Neural progenitor cell (in vitro differentiated cells): ENCODE measurements at regions not wholly inside any gene's neighbourhood (a gene's known extent, or its start where the extent isn't known, plus 50 kb on each side); places are given as distances from the start of the nearest gene placed in this dataset.
A peak's percentile ranks its signal among the peaks of the same experiment; 100 is the strongest.

Source experiments
- DNase-seq: peaks from one replicate; pipeline ENCODE4 v3.0.0-alpha.2; 2016; ENCODE audit warnings: low spot score
- H2AFZ ChIP-seq: fragments of 200-600 bp; sonication (generic); replicated peaks from 2 replicates; pipeline ENCODE4 v1.6.1; 2016; ENCODE audit warnings: antibody characterized with exemption
- H3F3A ChIP-seq: fragments of 200-600 bp; sonication (generic); 2 replicates; pipeline ENCODE4 v1.6.1; 2016; ENCODE audit warnings: antibody characterized with exemption, low read depth
- H3K27ac ChIP-seq: fragments of 200-600 bp; sonication (generic); 2 replicates; pipeline ENCODE4 v1.5.1; 2016; ENCODE audit warnings: mild to moderate bottlenecking
- H3K27me3 ChIP-seq: fragments of 200-600 bp; sonication (generic); 2 replicates; pipeline ENCODE4 v1.6.1; 2016; ENCODE audit warnings: mild to moderate bottlenecking, moderate library complexity
- H3K36me3 ChIP-seq: fragments of 200-600 bp; sonication (generic); 2 replicates; pipeline ENCODE4 v1.5.1; 2016
- H3K4me1 ChIP-seq: fragments of 200-600 bp; sonication (generic); 2 replicates; pipeline ENCODE4 v1.6.1; 2016; ENCODE audit warnings: mixed run types
- H3K4me2 ChIP-seq: fragments of 200-600 bp; sonication (generic); 2 replicates; pipeline ENCODE4 v1.6.1; 2016
- H3K4me3 ChIP-seq: fragments of 200-600 bp; sonication (generic); 2 replicates; pipeline ENCODE4 v1.5.1; 2016
- H3K79me2 ChIP-seq: fragments of 200-600 bp; sonication (generic); 2 replicates; pipeline ENCODE4 v1.6.1; 2016; ENCODE audit warnings: low read depth
- H3K9ac ChIP-seq: fragments of 200-600 bp; sonication (generic); 2 replicates; pipeline ENCODE4 v1.6.1; 2016
- H3K9me3 ChIP-seq: fragments of 200-600 bp; sonication (generic); 2 replicates; pipeline ENCODE4 v1.5.1; 2016; ENCODE audit warnings: low read depth
- H4K20me1 ChIP-seq: fragments of 200-600 bp; sonication (generic); 2 replicates; pipeline ENCODE4 v1.6.1; 2016; ENCODE audit warnings: low read depth
- H3K27ac Mint-ChIP-seq: 3 replicates; pipeline ENCODE4 v1.8.0; 2021; ENCODE audit warnings: mixed read lengths
- H3K27me3 Mint-ChIP-seq: 2 replicates; pipeline ENCODE4 v1.8.0; 2022; ENCODE audit warnings: low read depth, mild to moderate bottlenecking, inconsistent platforms, moderate library complexity, mixed read lengths; ENCODE audit not compliant: insufficient read depth
- H3K36me3 Mint-ChIP-seq: 3 replicates; pipeline ENCODE4 v1.8.0; 2021; ENCODE audit warnings: mixed read lengths
- H3K4me1 Mint-ChIP-seq: 3 replicates; pipeline ENCODE4 v1.8.0; 2021; ENCODE audit warnings: mixed read lengths
- H3K4me3 Mint-ChIP-seq: 3 replicates; pipeline ENCODE4 v1.8.0; 2021; ENCODE audit warnings: mild to moderate bottlenecking, moderate library complexity, mixed read lengths
- H3K9me3 Mint-ChIP-seq: 3 replicates; pipeline ENCODE4 v1.8.0; 2020; ENCODE audit warnings: mixed read lengths
- EZH2 ChIP-seq: fragments of 200-600 bp; sonication (generic); IDR thresholded peaks from 2 replicates; pipeline ENCODE4 v1.6.1; 2017; ENCODE audit warnings: antibody characterized with exemption, mild to moderate bottlenecking, moderate library complexity
- EZH2phosphoT487 ChIP-seq: fragments of 200-600 bp; sonication (generic); IDR thresholded peaks from 2 replicates; pipeline ENCODE4 v1.6.1; 2017; ENCODE audit warnings: antibody characterized with exemption
- TF ChIP-seq, protein P1 (sequence below): fragments of 200-600 bp; sonication (generic); IDR thresholded peaks from 2 replicates; pipeline ENCODE4 v1.5.1; 2017; ENCODE audit warnings: antibody characterized with exemption, mild to moderate bottlenecking

DNA sequence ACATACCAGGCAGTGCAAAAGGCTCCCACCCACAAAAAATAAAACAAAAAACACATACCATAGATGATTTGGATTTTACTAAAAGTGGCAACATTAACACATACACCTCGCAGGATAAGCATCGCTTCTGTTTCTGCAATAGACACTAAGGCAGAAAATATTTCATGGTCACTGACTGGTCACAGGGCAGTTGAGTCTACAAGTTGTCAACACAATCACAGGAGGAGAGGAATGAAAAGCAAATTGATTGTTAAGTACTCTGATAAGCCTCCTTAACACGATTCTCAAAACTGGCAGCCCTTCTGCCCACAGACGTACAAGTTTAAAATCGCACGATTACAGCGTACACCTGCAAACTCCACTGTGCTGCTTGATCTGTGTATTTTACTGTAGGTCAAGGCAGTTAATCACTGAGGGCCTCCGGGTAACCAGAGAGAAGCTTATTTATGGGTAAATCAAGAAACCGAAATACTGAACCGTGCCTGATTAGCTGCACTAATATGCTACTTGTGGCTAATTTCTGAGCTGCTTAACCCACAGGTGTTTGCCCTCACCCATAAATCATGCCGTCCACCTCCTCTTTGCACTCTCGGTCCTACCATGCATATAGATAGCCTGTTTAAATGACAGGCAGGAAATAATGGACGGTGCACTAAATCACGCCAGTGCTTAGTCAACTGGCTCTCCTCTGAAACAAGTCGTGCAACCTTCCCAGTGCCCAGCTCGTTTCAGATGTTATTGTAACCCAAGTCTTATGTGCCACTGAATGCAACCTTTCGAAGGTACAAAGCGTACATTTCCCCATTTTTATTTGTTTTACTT lies 659.4 kb upstream of the ADAMTS16 start:
- Histone ChIP-seq H3K4me3 (no peak overlapping the region), H3K79me2 (no peaks in the 10 kb centered on the region), H3K36me3 (no peaks in the 10 kb centered on the region), H3K9me3 (no peaks in the 10 kb centered on the region), H4K20me1 (no peaks in the 10 kb centered on the region), H3K4me2 (no peak overlapping the region), H3K4me1 (no peaks in the 10 kb centered on the region), H3F3A (no peaks in the 10 kb centered on the region), H3K27me3 (no peaks in the 10 kb centered on the region), H3K9ac (no peak overlapping the region), H3K27ac (no peak overlapping the region), H2AFZ (no peak overlapping the region)
- no peaks in the 10 kb centered on the region for H3K36me3 Mint-ChIP-seq
- no peaks in the 10 kb centered on the region for H3K4me1 Mint-ChIP-seq
- DNase-seq: no peak
- no peak overlapping the region for H3K27ac Mint-ChIP-seq
- no peaks in the 10 kb centered on the region for H3K27me3 Mint-ChIP-seq
- TF ChIP-seq EZH2phosphoT487: no peak
- no peak for TF ChIP-seq EZH2
- TF ChIP-seq, protein P1, sequence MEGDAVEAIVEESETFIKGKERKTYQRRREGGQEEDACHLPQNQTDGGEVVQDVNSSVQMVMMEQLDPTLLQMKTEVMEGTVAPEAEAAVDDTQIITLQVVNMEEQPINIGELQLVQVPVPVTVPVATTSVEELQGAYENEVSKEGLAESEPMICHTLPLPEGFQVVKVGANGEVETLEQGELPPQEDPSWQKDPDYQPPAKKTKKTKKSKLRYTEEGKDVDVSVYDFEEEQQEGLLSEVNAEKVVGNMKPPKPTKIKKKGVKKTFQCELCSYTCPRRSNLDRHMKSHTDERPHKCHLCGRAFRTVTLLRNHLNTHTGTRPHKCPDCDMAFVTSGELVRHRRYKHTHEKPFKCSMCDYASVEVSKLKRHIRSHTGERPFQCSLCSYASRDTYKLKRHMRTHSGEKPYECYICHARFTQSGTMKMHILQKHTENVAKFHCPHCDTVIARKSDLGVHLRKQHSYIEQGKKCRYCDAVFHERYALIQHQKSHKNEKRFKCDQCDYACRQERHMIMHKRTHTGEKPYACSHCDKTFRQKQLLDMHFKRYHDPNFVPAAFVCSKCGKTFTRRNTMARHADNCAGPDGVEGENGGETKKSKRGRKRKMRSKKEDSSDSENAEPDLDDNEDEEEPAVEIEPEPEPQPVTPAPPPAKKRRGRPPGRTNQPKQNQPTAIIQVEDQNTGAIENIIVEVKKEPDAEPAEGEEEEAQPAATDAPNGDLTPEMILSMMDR: no peak
- H3K4me3 Mint-ChIP-seq: no peak overlapping the region
- H3K9me3 Mint-ChIP-seq: peaks cover 6% of the 10 kb centered on the region

DNA sequence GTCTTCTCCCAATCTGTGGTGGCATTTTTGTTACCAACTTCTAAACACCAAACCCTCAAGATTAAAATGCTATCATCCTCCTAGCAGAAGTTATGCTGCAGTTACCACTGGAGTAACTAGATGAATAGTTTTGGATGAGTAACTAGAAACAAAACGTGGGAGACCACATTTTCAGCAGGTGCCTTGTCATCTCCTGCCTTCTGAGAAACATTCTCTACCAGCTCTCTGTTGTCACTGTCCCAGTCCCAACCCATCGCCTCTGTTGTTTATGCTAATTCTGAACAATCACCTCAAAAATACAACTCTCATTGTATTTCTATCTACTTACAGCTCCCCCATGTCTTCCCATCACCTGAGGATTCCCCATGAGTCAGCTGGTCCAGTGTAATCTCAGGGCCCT lies 652.5 kb upstream of the ADAMTS16 start:
- Histone ChIP-seq H3K9me3 (no peaks in the 10 kb centered on the region), H2AFZ (no peak overlapping the region), H3K4me3 (no peak overlapping the region), H3F3A (no peaks in the 10 kb centered on the region), H3K27ac (no peak overlapping the region), H3K79me2 (no peaks in the 10 kb centered on the region), H3K4me2 (no peak overlapping the region), H3K27me3 (no peaks in the 10 kb centered on the region), H4K20me1 (no peaks in the 10 kb centered on the region), H3K36me3 (no peaks in the 10 kb centered on the region), H3K9ac (no peak overlapping the region), H3K4me1 (no peaks in the 10 kb centered on the region)
- no peak for TF ChIP-seq EZH2
- no peak for TF ChIP-seq EZH2phosphoT487
- TF ChIP-seq, protein P1: no peak
- Mint-ChIP-seq H3K4me1 (no peaks in the 10 kb centered on the region), H3K27ac (no peak overlapping the region), H3K36me3 (no peaks in the 10 kb centered on the region), H3K9me3 (peaks cover 2% of the 10 kb centered on the region), H3K27me3 (peaks cover 2% of the 10 kb centered on the region), H3K4me3 (no peak overlapping the region)
- DNase-seq: no peak

DNA sequence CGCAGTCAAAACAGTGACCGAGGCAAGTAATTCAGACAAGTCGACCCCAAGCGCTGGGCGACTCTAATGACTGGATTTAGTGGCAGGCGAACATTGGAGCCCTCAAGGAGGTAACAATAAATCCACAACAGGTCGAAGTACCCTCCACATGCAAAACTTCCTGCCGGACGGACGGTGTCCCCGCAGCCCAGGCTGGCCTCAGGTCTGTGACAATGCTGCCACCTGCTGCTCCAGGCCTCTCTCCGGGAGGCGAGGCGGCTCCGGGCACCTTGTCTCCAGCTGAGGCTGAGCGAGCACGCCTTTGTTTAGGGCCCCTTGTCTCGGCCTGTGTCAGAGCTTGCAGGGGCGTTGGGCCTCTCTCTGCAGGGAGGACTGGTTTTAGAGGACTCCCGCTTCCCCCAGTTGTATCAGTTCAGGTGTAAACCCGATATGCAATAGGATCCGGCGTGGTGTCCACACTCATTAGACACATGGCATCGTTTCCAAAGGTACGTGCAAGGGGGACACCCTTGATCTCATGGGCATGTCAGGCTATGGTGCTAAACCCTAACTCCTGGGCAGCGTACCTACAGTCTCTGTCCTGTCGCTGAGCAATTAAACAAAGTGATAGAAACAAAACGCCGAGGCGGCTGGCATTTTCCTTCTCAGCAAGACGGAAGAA lies 628.0 kb upstream of the ADAMTS16 start:
- Histone ChIP-seq H3K9me3 (no peaks in the 10 kb centered on the region), H3K4me2 (peak overlapping the region; percentile 41), H2AFZ (peak overlapping the region; percentile 55), H3K36me3 (no peaks in the 10 kb centered on the region), H3K4me1 (peaks cover 26% of the 10 kb centered on the region), H3K79me2 (no peaks in the 10 kb centered on the region), H3K27me3 (no peaks in the 10 kb centered on the region), H4K20me1 (no peaks in the 10 kb centered on the region), H3F3A (no peaks in the 10 kb centered on the region), H3K27ac (no peak overlapping the region), H3K4me3 (no peak overlapping the region), H3K9ac (no peak overlapping the region)
- peak; percentile 71 for DNase-seq
- TF ChIP-seq, protein P1: peak; percentile 48
- no peak for TF ChIP-seq EZH2
- Mint-ChIP-seq H3K27me3 (peaks cover under 1% of the 10 kb centered on the region), H3K36me3 (no peaks in the 10 kb centered on the region), H3K9me3 (no peaks in the 10 kb centered on the region), H3K4me3 (no peak overlapping the region), H3K4me1 (peaks cover 7% of the 10 kb centered on the region), H3K27ac (no peak overlapping the region)
